Activated CD4-positive, alpha-beta T cell treated with anti-CD3 and anti-CD28 coated beads, Interleukin-2, Interleukin-6, amounts not matched to agents 100 ng/mL and 50 ng/mL, durations not matched to agents 16 hours and 8 hours (primary cell): ENCODE measurements at regions not wholly inside any gene's neighbourhood (a gene's known extent, or its start where the extent isn't known, plus 50 kb on each side); places are given as distances from the start of the nearest gene placed in this dataset.
A peak's percentile ranks its signal among the peaks of the same experiment; 100 is the strongest.

ENCODE experiments used
- DNase-seq: peaks from one replicate; pipeline ENCODE4 v3.0.0-alpha.2; 2020

DNA sequence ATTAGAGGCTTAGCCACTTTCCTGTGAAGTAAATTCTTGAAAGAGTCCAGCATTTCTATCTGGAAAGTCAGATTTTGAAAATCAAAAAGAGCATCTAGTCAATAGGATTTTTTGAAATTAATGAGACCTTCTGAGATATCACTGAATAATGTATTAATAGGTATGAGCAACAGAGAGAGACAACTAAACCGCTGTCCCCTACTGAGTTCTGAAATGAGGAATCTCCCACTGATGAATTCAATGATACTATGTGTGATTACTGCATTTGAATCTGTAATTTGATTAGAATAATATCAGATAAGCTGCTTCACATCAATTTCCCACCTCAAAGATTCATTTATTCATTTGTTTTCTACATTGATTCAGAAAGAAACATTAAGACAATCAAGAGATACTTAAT lies 252.8 kb downstream of the TMX3 start:
- DNase-seq: no peak

- no peak for DNase-seq
These were observed 253.4 kb downstream of the TMX3 start for GRCh38 chr18:68461481-68462018.

GRCh38 chr18:68459968-68460367 lies 254.9 kb downstream of the TMX3 start:
- DNase-seq: no peak

- no peak for DNase-seq
These were observed 257.9 kb downstream of the TMX3 start for GRCh38 chr18:68456985-68457384.

DNA sequence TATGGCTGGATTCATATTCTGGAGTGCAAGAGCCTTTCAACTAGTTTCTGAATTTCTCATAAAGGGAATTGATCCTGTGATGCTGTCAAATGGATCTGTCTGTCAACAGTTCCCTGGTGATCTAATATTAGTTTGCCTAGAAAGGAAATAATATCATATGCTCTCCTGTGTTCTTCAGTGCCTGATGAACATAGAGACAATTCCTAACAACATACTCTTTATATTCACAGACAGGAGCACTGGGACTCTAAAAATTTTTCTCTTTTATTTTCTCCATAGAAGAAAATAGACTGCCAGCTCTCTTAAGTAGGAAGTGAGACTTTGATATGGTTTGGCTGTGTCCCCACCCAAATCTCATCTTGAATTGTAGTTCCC lies 259.7 kb downstream of the TMX3 start:
- DNase-seq: no peak

- DNase-seq: no peak
These were observed 260.2 kb downstream of the TMX3 start for GRCh38 chr18:68454511-68455228.

GRCh38 chr18:68449292-68449691 lies 265.6 kb downstream of the TMX3 start:
- DNase-seq: no peak

- peak; percentile 14 for DNase-seq
These were observed 266.2 kb downstream of the TMX3 start for GRCh38 chr18:68448736-68449135.

- DNase-seq: no peak
These were observed 267.6 kb downstream of the TMX3 start for GRCh38 chr18:68447286-68447685.

- no peak for DNase-seq
These were observed 269.1 kb downstream of the TMX3 start for GRCh38 chr18:68445668-68446426.

GRCh38 chr18:68445136-68445535 lies 269.8 kb downstream of the TMX3 start:
- no peak for DNase-seq

GRCh38 chr18:68441241-68441640 lies 273.7 kb downstream of the TMX3 start:
- DNase-seq: no peak

- DNase-seq: no peak
These were observed 274.5 kb downstream of the TMX3 start for GRCh38 chr18:68440433-68440832.

DNA sequence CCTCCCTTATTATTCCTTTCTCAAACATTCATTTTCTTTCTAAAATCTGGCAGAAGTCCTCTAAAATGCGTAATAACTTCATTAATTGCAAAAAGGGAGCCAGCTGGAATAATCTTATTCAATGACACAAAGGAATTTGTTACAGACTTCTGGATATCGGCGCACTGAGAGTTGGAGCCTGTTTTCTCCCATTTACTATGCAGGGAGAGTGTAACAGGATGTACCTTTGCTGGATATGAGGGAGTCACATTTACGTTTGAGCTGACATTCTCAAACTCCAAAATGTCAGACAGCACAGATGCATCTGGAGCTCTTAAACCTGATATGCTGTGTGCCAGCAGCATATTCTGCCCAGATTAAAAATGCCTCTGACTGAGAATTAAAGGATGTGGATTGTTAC lies 275.3 kb downstream of the TMX3 start:
- DNase-seq: no peak

DNA sequence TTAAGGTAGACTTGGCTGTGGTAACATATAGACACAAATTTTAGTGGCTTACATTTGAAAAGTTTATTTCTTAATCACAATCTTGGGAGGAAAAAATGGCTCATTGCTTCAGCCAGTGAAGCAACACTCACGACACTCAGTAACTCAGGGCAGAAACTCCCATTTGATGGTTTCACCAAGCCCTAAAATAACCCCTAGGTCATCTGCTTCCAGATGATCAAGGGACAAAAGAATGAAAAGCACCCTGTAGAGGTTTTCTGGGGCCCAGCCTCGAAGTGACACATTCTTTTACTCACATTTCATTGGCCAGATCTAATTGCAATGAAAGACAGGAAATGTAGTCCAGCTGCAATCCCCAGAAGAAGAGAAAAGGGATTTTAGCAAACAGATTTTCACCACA lies 275.9 kb downstream of the TMX3 start:
- DNase-seq: no peak

DNA sequence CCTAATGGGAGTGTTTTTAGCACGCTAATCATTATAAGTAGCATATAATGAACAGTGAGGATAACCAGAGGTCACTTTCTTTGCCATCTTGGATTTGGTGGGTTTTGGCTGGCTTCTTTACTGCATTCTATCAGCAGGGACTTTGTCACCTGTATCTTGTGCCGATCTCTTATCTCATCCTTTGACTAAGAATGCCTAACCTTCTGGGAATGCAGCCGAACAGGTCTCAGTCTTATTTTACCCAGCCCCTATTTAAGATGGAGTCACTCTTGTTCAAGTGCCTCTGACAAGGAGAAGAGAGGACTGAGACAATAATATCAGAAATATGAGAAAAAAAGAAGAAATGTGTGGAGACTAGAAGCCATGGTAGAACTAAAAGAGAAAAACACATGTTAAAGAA lies 276.4 kb downstream of the TMX3 start:
- DNase-seq: no peak

GRCh38 chr18:68436485-68436884 lies 278.4 kb downstream of the TMX3 start:
- DNase-seq: peak; percentile 34

DNA sequence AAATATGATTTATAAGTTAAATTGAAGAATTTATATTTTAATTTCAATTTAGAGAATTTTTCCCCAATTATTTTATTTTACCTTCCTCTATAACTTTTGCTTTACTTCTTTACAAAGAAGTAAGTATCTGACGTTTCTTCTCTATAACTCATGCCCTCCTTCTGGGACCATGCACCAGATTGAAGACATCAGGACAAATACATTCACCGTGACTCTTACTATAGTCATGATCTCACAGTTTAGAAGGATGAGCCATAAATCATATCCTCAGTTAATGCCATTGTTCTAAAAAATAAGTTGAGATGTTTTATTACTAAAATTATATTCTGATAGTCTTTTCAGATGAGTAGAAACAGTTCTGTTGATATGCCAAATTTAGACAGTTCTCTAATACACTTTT lies 279.3 kb downstream of the TMX3 start:
- no peak for DNase-seq

DNA sequence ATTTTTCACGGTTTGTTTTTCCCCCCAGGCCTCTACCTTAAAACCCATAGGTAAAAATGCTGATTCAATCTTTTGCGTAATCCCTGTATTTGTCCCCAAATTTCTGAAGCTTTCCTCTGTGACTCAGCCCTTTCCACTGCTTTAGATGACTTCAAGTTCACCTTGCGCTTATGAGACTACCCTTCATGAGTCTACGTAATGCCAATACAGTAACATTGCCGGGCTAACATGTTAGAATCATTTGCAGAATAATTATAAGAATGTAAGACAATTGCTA lies 283.0 kb downstream of the TMX3 start:
- no peak for DNase-seq

DNA sequence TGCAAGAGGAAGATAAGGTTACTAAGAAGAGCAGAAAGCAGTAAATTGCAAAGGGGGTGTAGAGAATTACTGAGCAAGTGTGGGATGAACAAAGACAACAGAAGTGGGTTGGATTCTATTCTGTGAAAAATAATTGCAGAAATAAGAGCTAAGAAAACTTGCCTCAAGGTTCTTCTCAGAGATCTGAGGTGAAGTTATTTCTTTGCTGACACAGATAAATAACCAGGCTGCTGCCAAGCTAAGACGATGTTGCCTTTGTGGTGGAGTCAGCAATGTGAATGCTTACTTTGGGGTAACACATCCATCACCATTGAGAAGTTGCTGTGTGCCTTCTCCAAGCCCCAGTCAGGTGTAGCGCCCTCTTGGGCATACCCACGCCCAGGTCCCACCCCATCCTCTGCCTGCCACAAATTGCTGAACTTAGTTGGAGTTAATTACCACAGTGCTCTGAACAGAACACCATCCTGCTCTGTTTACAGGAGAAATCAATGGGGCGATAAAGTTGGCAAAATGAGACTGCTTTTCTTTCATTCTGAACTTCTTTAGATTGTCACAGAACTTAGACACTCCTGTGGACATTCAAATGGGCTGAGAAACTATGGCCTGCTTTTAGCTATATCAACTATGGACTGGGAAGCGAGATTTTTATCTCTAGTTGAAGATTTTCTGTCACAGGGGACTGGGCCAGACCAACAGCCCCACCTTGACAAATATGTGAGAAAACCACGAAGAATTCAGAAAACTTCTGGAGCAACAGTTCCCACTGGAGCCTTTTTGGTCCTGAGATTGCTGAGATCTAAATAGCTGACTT lies 283.6 kb downstream of the TMX3 start:
- no peak for DNase-seq

DNA sequence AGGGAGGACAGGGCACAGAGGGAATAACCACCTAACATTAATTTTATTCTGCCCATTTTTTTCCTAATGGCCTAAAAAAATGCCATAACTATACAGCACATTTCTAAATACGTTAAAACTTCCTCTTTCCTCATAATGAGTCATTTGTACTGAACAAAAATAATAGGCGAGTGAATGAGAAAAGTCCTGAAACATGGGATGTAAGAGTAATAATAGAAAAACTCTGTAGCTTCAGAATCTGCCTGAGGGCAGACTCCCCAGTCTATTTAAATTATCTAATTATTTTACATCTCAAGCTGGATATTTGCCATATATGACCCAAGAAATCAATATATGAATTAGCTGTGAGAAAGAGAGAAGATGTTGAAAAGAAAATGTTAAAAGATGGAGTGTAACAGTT lies 285.1 kb downstream of the TMX3 start:
- no peak for DNase-seq

GRCh38 chr18:68429111-68429510 lies 285.8 kb downstream of the TMX3 start:
- DNase-seq: no peak

- no peak for DNase-seq
These were observed 286.2 kb downstream of the TMX3 start for GRCh38 chr18:68428661-68429060.

DNA sequence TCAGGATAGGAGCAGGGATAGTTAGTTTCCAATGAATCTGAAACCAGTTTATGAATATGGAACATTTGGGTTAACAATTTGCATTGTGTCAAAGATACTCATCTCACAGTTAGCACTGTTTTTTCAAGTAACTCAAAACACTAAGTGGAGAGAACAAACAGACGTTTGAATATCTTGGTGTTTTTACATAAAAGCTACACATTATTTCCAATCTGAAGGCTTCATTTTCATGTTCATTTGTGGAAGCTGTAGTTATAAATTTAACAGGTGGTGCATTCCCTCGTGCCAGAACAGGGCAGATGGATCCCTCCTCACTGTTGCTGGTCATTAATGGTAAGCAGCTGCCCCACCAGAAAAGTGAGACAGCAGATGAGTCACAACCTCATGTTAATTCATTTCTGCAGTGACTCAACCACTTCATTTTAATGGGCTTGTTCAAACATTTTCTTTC lies 286.9 kb downstream of the TMX3 start:
- no peak for DNase-seq
